ENCODE measurements at regions not wholly inside any gene's neighbourhood (a gene's known extent, or its start where the extent isn't known, plus 50 kb on each side); places are given as distances from the start of the nearest gene placed in this dataset.

DNA sequence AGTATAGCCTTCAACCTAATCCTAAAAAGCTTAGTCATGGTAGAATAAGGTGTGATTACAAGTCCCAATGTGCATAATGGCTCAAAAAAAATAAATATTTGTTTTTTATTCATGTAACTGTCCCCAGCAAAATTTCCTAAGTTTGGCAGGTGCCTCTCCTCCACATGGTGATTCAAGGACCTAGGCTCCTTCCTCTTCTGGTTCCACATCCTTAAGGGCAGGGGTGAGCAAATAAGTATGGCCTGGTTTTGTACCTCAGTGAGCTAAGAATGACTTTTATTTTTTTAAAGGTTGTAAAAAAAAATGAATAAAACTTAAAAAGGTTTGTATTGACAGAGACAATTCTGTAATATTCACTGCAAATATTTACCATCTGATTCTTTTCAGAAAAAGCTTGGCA is 343.5 kb upstream of the UBE2E2 start:
- Histone ChIP-seq H3K4me1 (ENCODE audit: control insufficient read depth in 1 of 2, insufficient read depth in 2 of 2, low read depth in 1 of 2, low read length in 1 of 2) (no peaks in the 10 kb centered on the region), H3K27me3 (ENCODE audit: insufficient read depth) (no peaks in the 10 kb centered on the region), H3K4me2 (no peak overlapping the region), H3K4me3 (ENCODE audit: low read depth in 2 of 2, low read length in 1 of 2) (no peak overlapping the region), H2AFZ (ENCODE audit: low read depth) (no peak overlapping the region), H3K9me2 (no peaks in the 10 kb centered on the region), H4K20me1 (ENCODE audit: insufficient read depth) (no peaks in the 10 kb centered on the region), H3F3A (replicated peaks; ENCODE audit: insufficient read depth) (no peaks in the 10 kb centered on the region), H3K9ac (no peak overlapping the region), H3K36me3 (replicated peaks in 1 of 2; ENCODE audit: control insufficient read depth in 1 of 2, insufficient read depth in 2 of 2, low read length in 1 of 2) (no peaks in the 10 kb centered on the region), H3K79me2 (ENCODE audit: insufficient read depth) (no peaks in the 10 kb centered on the region), H3K9me3 (no peaks in the 10 kb centered on the region), H3K27ac (ENCODE audit: low read depth in 2 of 2, low read length in 1 of 2) (no peak overlapping the region)
- POLR2A ChIA-PET, result no interaction called here
- TF ChIP-seq, protein P1, sequence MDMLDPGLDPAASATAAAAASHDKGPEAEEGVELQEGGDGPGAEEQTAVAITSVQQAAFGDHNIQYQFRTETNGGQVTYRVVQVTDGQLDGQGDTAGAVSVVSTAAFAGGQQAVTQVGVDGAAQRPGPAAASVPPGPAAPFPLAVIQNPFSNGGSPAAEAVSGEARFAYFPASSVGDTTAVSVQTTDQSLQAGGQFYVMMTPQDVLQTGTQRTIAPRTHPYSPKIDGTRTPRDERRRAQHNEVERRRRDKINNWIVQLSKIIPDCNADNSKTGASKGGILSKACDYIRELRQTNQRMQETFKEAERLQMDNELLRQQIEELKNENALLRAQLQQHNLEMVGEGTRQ (IDR thresholded peaks at IDR 0.05; ENCODE audit: borderline replicate concordance, low read depth, low read length), result no peak
- TF ChIP-seq FOXJ3 (CRISPR knock-in tag; IDR thresholded peaks at IDR 0.05) (no peak), TEAD4 (IDR thresholded peaks at IDR 0.05; ENCODE audit: borderline replicate concordance, insufficient read depth) (no peak), NFIC (IDR thresholded peaks at IDR 0.05; ENCODE audit: borderline replicate concordance) (no peak), MEF2A (IDR thresholded peaks at IDR 0.05; ENCODE audit: borderline replicate concordance, low read depth) (no peak), RFX5 (IDR thresholded peaks at IDR 0.05; ENCODE audit: low read length) (no peak), FOXM1 (IDR thresholded peaks at IDR 0.05; ENCODE audit: low read depth) (no peak), EP300 (IDR thresholded peaks at IDR 0.05; ENCODE audit: borderline replicate concordance in 1 of 2, low read depth in 1 of 2, low read length in 1 of 2) (no peak), RAD21 (IDR thresholded peaks at IDR 0.05; ENCODE audit: low read length) (no peak), JUND (IDR thresholded peaks at IDR 0.05) (no peak), SMC3 (IDR thresholded peaks at IDR 0.05; ENCODE audit: low read depth, low read length) (no peak), GATA2 (CRISPR knock-in tag; IDR thresholded peaks at IDR 0.05) (no peak), RCOR1 (IDR thresholded peaks at IDR 0.05; ENCODE audit: low read length) (no peak), POLR2AphosphoS5 (IDR thresholded peaks at IDR 0.05; ENCODE audit: low read depth, low read length) (no peak), MXI1 (IDR thresholded peaks at IDR 0.05; ENCODE audit: low read depth, low read length) (no peak)
- TF ChIP-seq, protein P2, sequence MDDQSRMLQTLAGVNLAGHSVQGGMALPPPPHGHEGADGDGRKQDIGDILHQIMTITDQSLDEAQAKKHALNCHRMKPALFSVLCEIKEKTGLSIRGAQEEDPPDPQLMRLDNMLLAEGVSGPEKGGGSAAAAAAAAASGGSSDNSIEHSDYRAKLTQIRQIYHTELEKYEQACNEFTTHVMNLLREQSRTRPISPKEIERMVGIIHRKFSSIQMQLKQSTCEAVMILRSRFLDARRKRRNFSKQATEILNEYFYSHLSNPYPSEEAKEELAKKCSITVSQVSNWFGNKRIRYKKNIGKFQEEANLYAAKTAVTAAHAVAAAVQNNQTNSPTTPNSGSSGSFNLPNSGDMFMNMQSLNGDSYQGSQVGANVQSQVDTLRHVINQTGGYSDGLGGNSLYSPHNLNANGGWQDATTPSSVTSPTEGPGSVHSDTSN (IDR thresholded peaks at IDR 0.05), result no peak
- TF ChIP-seq, protein P3, sequence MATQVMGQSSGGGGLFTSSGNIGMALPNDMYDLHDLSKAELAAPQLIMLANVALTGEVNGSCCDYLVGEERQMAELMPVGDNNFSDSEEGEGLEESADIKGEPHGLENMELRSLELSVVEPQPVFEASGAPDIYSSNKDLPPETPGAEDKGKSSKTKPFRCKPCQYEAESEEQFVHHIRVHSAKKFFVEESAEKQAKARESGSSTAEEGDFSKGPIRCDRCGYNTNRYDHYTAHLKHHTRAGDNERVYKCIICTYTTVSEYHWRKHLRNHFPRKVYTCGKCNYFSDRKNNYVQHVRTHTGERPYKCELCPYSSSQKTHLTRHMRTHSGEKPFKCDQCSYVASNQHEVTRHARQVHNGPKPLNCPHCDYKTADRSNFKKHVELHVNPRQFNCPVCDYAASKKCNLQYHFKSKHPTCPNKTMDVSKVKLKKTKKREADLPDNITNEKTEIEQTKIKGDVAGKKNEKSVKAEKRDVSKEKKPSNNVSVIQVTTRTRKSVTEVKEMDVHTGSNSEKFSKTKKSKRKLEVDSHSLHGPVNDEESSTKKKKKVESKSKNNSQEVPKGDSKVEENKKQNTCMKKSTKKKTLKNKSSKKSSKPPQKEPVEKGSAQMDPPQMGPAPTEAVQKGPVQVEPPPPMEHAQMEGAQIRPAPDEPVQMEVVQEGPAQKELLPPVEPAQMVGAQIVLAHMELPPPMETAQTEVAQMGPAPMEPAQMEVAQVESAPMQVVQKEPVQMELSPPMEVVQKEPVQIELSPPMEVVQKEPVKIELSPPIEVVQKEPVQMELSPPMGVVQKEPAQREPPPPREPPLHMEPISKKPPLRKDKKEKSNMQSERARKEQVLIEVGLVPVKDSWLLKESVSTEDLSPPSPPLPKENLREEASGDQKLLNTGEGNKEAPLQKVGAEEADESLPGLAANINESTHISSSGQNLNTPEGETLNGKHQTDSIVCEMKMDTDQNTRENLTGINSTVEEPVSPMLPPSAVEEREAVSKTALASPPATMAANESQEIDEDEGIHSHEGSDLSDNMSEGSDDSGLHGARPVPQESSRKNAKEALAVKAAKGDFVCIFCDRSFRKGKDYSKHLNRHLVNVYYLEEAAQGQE (IDR thresholded peaks at IDR 0.05; ENCODE audit: low read depth, low read length), result no peak
- TF ChIP-seq, protein P4, sequence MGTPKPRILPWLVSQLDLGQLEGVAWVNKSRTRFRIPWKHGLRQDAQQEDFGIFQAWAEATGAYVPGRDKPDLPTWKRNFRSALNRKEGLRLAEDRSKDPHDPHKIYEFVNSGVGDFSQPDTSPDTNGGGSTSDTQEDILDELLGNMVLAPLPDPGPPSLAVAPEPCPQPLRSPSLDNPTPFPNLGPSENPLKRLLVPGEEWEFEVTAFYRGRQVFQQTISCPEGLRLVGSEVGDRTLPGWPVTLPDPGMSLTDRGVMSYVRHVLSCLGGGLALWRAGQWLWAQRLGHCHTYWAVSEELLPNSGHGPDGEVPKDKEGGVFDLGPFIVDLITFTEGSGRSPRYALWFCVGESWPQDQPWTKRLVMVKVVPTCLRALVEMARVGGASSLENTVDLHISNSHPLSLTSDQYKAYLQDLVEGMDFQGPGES (IDR thresholded peaks at IDR 0.05; ENCODE audit: low read depth, low read length), result no peak
- DNase-seq, result no peak
- CTCF ChIA-PET, result interaction anchor here (1.4 kb wide), 1 partner anchor 15 kb away, joined by 4 read pairs; no protein-coding TSS in a partner anchor

All from SK-N-SH (cell line).